Pancreas (tissue), 10 donors: ENCODE measurements at regions not wholly inside any gene's neighbourhood (a gene's known extent, or its start where the extent isn't known, plus 50 kb on each side); places are given as distances from the start of the nearest gene placed in this dataset.

Source experiments
- ATAC-seq, 4 donors: fragments of 200-7000 bp; cut with Tn5 transposase; one replicate each; pipeline versions ENCODE4 v1.8.0 to v1.9.1; 2020; ENCODE audit warnings: mild to moderate bottlenecking in 4 of 4, moderate library complexity in 4 of 4
- DNase-seq, 6 donors: peaks; one replicate each; pipeline ENCODE4 v3.0.0-alpha.2; 2020
- FAIRE-seq: peaks from 2 replicates; lab custom pipeline; 2012; peaks lifted over from hg19 to GRCh38; lab: Jason Lieb, UNC
- H3K27ac ChIP-seq, 4 donors: fragments of 200-600 bp; sonication (generic); 1 replicate in 3 of 4; 2 replicates in 1 of 4; pipeline versions ENCODE4 v1.5.0 to v1.8.0; 2020
- H3K27me3 ChIP-seq, 4 donors: fragments of 200-600 bp; one replicate each; pipeline ENCODE4 v1.8.0; 2021
- H3K36me3 ChIP-seq, 3 donors: fragments of 200-600 bp; sonication (generic) in 1 of 3; one replicate each; pipeline versions ENCODE4 v1.5.0 to v1.8.0; 2020 to 2021
- H3K4me1 ChIP-seq, 3 donors: fragments of 200-600 bp; one replicate each; pipeline ENCODE4 v1.8.0; 2021
- H3K4me3 ChIP-seq, 4 donors: fragments of 200-600 bp; sonication (generic) in 2 of 4; one replicate each; pipeline versions ENCODE4 v1.5.0 to v1.8.0; 2020 to 2021
- H3K9me3 ChIP-seq, 4 donors: fragments of 200-600 bp; one replicate each; pipeline ENCODE4 v1.8.0; 2021
- CTCF ChIP-seq, 4 donors: fragments of 200-600 bp; sonication (generic) in 3 of 4; IDR thresholded peaks; one replicate each; pipeline versions ENCODE4 v1.5.0 to v1.8.0; 2021; ENCODE audit warnings: antibody characterized with exemption in 4 of 4
- WGBS, 2 donors: extraction: QIAGEN DNeasy Blood & Tissue Kit; methylation state at CpG; one replicate each; pipeline ENCODE4 v1.1.7; 2013; 5-methylcytosine and 5-hydroxymethylcytosine counted together
- intact Hi-C, 3 donors: fragments of 100-400 bp; cut with DNase I; formaldehyde crosslinking; loops; one replicate each; pipeline versions ENCODE4 v1.11.1 to v1.14.2; 2022
- donor health status: healthy with polysubstance abuse.
- donor health status: DM: no; HTN: no; CAD: no; lungs with moderate emphysema.
- donor health status: DM: no; HTN: no; CAD: no.
- donor health status: control.
- donor health status: control.
- donor health status: Bipolar disorder and iron deficiency.
- donor health status: DM: yes; HTN: yes; CAD: no.
- donor health status: DM: no; HTN: no; CAD: no.
- donor health status: DM: no; HTN: no; CAD: no.
- donor health status: DM: yes; HTN: yes; CAD: no.

- Histone ChIP-seq H3K9me3 (no peaks in the 10 kb centered on the region), H3K27me3 (no peaks in the 10 kb centered on the region), H3K4me3 (no peak overlapping the region), H3K27ac (no peak overlapping the region), H3K36me3 (no peaks in the 10 kb centered on the region), H3K4me1 (no peaks in the 10 kb centered on the region)
- no peak for TF ChIP-seq CTCF (IDR thresholded peaks at IDR 0.05)
- ATAC-seq: no peak
- DNase-seq: no peak
- no peak for FAIRE-seq
- 63 to 73% methylated on average over 2 of the region's 2 CpGs for WGBS, 2 donors
- intact Hi-C loops: no loop called here
Measured at GRCh38 chr20:30599990-30600389, 657.5 kb upstream of the DEFB115 start.

- H3K27me3 ChIP-seq: no peaks in the 10 kb centered on the region
- 27 to 41% methylated on average over 2 of the region's 2 CpGs for WGBS, 2 donors
- H3K9me3 ChIP-seq: no peaks in the 10 kb centered on the region
- intact Hi-C loops: no loop called here
- DNase-seq (no peak), ATAC-seq (no peak), FAIRE-seq (no peak)
- no peaks in the 10 kb centered on the region for H3K4me1 ChIP-seq
- H3K36me3 ChIP-seq: no peaks in the 10 kb centered on the region
- no peak for TF ChIP-seq CTCF (IDR thresholded peaks at IDR 0.05)
- H3K4me3 ChIP-seq: no peak overlapping the region
- H3K27ac ChIP-seq: no peak overlapping the region
Measured at GRCh38 chr20:30601974-30602373, 655.5 kb upstream of the DEFB115 start.

- intact Hi-C loops: no loop called here
- ATAC-seq (no peak), FAIRE-seq (no peak), DNase-seq (no peak)
- no peaks in the 10 kb centered on the region for H3K4me1 ChIP-seq
- no peaks in the 10 kb centered on the region for H3K9me3 ChIP-seq
- WGBS, 2 donors: 56 to 61% methylated on average over 3 of the region's 3 CpGs
- no peaks in the 10 kb centered on the region for H3K36me3 ChIP-seq
- no peak overlapping the region for H3K4me3 ChIP-seq
- H3K27me3 ChIP-seq: no peaks in the 10 kb centered on the region
- no peak for TF ChIP-seq CTCF (IDR thresholded peaks at IDR 0.05)
- no peak overlapping the region for H3K27ac ChIP-seq
Measured at GRCh38 chr20:30602424-30602823, 655.0 kb upstream of the DEFB115 start.

GRCh38 chr20:30606990-30607389, 650.5 kb upstream of the DEFB115 start:
- Histone ChIP-seq H3K36me3 (no peaks in the 10 kb centered on the region), H3K27me3 (no peaks in the 10 kb centered on the region), H3K27ac (no peak overlapping the region), H3K4me3 (no peak overlapping the region), H3K9me3 (no peaks in the 10 kb centered on the region), H3K4me1 (no peaks in the 10 kb centered on the region)
- DNase-seq (no peak), ATAC-seq (no peak), FAIRE-seq (no peak)
- no peak for TF ChIP-seq CTCF (IDR thresholded peaks at IDR 0.05)
- WGBS, 2 donors: 43 to 50% methylated on average over 4 of the region's 4 CpGs
- intact Hi-C loops: no loop called here

GRCh38 chr20:30610029-30610693, 647.3 kb upstream of the DEFB115 start:
- no peaks in the 10 kb centered on the region for H3K4me1 ChIP-seq
- FAIRE-seq: no peak
- H3K36me3 ChIP-seq: no peaks in the 10 kb centered on the region
- intact Hi-C loops: no loop called here
- DNase-seq: no peak
- no peak for TF ChIP-seq CTCF (IDR thresholded peaks at IDR 0.05)
- no peak for ATAC-seq
- no peaks in the 10 kb centered on the region for H3K27me3 ChIP-seq
- H3K4me3 ChIP-seq: no peak overlapping the region
- 59 to 64% methylated on average over 9 of the region's 9 CpGs for WGBS, 2 donors
- H3K9me3 ChIP-seq: no peaks in the 10 kb centered on the region
- no peak overlapping the region for H3K27ac ChIP-seq
